C1 segment of cervical spinal cord (tissue), 14 donors: ENCODE measurements at regions not wholly inside any gene's neighbourhood (a gene's known extent, or its start where the extent isn't known, plus 50 kb on each side); places are given as distances from the start of the nearest gene placed in this dataset.

Source experiments
- DNase-seq, 14 donors: peaks; one replicate each; lab custom pipeline; 2025; lab: John Stamatoyannopoulos, UW

DNA sequence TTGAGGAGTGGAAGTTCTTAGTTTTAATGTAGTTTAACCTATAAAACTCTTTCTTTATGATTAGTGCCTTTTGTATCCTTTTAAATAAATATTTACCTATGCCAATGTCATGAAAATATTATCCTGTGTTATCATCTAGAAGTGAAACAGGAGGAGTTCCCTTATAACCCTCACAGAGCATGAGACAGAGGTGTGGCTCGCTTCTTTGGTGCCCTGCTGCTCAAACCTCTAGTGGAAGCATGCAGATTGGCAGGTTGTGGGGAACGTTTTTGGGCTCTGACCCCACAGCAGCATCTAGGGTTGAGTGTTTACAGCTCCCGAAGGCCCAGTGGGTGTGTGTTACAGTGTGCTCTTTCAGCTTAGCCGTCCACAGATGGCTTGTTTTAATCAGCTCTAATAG lies 459.4 kb upstream of the AZI2 start:
- DNase-seq = no peak

DNA sequence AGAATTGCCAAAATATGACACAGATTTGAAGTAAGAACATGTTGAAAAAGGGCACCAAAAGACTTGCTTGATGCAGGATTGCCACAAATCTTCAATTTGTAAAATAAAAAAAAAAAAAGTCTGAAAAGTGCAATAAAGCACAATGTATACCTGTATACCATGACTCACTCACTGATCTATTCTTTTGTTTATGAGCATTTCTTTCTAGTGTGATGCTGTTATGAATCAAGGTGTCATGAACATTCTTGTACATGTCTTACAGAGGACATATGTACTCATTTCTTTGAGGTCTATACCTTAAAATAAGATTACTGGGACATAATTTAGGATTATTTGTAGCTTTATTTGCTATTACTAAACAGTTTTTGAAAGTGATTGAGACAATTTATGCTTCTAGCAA lies 464.9 kb upstream of the RBMS3 start:
- DNase-seq = no peak

DNA sequence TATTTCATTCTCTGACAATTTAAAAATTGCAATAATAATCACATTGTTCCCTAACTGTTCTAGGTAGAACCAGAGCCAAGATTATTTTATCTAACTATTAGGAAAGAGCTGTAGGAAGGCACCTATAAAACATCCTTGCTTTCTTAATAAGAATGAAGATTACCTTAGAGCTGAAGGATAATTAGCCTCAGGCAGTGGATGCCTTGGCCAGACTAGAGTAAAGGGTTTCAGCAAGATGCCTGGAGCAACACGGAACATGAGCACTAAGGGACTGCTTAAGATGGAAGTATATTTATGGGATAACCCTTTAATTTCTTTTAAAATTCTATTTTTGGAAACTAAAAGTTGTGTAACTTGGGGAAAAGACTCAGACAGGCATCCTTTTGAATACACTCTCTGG lies 456.6 kb upstream of the RBMS3 start:
- no peak for DNase-seq

DNA sequence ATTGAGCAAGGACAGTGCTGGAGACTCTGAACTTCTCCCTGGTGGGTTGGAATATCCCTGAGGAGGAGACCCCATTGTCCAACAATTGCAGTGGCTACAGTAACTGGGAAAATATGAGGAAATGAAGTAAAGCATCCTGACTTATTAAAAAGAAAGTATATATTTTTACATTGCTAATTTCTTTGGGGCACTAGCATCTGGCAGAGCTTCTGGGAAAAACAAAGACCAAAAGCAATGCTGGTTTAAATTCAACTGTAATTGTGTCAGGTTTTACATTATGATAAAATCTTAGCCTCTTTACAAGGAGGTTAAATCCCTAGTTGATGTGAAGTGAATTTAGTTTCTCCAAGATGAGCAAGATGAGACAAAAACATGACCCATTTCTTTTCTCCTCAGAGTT lies 454.0 kb upstream of the RBMS3 start:
- DNase-seq = no peak

DNA sequence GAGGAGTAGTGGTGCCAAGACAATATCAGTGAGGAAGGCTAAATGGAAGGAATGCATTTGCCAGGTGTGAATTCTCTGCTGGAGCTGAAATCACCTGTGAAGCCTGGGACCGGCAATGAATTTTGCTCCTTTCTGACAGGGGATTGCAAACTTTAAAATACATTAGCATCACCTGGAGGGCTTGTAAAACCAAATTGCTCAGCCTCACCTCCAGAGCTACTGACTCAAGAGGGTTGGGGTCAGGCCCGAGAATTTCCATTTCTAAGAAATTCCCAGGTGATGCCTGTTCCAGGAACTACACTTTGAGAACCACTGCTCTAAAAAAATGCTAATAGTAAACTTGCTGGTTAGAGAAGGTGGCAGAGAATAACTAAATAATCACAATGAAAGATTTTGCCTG lies 445.6 kb upstream of the RBMS3 start:
- no peak for DNase-seq

DNA sequence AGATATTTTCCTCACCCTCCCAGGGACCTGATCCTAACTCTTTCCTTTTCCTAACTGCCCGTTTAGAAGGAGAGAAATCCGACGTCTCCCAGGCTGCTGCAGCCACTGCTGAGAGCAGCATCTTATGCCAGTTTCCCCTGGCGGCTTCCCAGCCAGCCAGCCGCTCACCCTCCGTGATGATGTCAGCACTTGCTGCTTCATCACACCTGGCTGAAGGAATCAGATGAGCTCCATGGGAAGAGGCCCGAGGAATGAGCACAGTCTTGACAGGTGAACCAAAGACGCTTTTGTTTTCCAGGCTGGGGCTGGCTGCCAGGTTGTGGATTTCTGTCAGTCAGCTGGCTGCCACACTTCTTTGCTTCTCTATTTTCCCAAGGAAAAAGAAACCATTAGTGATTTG lies 445.1 kb upstream of the RBMS3 start:
- DNase-seq = peak in 2 of 14 donors; percentile 16 to 34

DNA sequence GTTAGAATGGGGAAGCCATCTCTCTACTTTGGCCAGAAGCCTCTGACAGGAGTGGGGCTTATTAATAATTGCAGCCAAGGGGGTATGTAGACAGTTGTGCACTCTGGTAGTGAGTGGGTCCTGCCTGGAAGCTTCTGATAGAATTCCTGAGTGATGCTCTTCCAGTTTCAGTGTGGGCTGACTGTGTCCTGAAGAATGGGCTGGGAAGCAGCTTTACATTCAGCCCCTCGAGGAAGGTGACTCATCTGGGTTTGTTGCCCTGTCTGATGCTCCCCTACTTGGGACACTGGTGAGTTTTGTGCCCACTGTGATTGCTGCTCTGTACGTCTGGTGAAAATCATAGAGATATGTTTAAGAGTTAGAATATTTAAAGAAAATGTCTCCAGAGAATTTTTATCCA lies 444.7 kb upstream of the RBMS3 start:
- DNase-seq = no peak

DNA sequence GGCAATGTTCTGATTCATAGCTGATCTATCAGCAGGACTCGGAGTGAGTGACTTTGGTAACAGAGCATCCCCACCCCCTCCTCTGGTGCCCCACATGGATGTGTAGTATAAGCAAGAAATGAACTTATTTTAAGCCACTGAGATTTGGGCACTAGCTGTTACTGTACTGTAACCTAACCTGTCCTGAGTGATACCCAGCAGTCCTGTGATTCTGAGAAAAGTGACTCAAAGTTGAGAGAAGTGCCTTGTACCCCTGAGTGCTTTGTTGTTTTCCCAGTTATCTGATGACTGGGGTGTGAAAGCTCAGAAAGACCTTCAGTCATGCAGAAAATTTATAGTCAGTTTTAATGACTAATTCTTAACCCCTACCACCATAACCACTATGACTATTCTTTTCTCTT lies 439.9 kb upstream of the RBMS3 start:
- no peak for DNase-seq

DNA sequence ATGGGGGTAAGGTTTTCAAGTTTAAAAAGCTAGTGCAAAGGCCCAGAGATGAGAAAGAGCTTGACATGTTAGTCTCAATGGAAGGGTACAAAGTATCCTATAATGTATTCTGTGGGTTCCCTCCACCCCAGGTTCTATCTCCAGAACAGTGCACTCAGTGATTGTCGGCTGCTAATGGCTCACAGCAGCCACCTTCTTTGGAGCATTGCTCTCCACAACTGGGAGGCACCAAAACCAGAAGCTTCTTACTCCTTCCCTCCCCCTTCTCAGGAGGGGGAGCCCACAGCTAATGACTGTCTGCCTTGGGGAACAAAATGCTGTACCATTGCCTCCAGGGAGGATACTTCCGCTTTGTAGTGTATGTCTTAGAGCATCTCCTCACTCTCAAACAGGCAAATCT lies 439.4 kb upstream of the RBMS3 start:
- no peak for DNase-seq

DNA sequence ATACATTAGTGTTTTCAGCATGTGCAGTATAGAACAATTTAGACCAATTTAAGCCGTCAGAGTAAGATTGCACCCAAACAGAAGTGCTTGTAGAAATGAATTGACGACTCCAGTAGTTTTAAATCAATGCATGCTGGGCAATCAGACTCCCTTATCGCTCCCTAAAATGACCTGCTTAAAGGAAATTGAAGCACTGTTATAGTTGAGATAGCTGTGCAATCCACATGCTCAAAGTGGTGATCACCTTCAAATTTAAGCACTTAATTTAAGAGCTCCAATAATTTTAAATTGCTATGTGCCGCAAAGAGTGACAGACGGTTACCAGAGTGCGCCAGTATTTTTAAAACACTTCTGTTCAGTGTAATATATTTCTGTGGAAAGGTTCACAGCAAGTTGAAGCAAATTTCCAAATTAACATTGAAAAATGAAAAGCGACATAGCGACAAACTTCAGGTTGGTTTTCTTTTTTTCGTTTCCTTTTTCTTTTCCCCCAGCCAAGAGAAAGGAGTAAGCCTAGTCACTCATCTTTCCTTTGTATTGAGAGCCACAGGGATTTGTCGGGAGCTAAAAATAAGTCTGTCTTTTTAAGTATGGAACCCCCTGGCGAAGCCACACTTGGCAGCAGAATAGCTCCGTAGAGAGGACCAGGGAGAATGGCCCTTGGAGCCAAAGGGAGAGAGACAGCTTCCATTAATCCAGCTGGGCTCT lies 436.4 kb upstream of the RBMS3 start:
- no peak for DNase-seq

DNA sequence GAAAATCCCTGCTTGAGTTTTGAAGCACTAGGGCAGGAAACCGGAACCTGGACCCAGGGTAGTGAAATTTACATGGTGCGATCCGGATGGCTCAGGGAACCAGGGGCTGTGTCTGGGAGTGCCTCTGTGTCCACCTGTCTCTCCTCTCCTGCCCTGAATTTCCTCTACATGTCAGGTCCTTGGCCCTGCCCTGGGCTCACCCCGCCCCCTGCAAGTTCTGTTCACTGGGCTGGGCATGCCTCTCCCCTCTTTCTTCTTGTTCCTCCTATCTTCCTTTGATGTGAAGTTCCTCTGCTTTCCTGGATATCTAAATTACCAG lies 435.9 kb upstream of the RBMS3 start:
- DNase-seq = no peak

DNA sequence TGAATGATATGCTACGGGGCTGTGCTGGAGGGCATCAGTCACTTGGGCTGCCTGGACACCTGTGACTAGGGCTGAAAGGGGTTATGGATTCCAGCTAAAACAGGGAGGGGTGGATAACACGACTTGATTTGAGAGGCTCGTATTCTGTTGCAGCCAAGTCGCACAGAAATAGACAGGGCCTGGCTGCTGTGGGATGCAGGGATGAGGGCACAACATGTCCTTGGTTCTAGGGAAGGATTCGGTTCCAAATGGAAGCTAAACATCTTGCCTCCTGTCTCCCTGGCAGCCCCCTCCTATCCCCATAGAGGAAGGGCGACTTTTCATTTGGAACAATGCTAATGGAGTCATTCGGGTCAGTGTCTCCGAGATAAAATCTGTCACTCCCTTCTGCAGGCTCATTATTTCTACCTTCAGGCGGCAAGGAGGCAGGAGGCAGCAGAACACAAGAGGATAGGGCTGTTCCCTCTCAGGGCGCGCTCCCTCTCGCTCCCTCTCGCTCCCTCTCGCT lies 433.8 kb upstream of the RBMS3 start:
- no peak for DNase-seq

DNA sequence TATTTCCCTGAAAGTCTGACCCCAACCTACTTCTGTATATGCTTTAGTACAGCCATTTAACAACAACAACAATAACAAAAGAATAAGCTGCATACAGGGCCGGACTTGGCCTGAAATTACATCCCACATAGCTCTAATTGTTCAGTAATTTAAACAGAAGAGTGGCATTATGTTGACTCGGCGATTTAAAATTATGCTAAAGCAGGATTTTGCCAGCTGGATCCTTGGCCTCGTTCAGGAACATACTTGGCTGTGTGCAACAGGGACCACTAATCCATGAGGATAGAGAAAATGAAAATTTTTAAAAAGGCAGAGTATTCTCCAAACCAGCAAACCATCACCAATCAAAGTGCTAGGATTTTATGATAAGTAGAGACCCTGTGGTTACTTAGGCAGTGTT lies 433.1 kb upstream of the RBMS3 start:
- no peak for DNase-seq

DNA sequence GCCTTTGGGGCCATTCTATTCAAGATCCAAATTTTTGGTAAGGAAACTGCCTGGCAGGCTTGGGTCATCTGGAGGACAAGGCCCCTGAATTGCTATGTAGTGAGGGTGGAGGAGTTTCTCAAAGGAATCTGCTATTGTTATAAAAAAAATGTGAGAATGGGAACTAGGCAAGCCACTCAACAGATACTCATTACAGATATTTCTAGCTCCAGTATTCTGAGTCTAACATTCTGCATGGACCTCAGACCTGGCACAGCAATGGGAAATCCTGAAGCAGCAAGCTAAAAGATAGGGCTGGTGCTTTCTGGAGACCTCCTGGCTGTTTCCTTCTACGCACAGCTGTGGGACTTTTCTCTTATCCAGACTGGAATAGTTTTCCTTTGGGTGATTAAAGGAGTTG lies 430.7 kb upstream of the RBMS3 start:
- no peak for DNase-seq

DNA sequence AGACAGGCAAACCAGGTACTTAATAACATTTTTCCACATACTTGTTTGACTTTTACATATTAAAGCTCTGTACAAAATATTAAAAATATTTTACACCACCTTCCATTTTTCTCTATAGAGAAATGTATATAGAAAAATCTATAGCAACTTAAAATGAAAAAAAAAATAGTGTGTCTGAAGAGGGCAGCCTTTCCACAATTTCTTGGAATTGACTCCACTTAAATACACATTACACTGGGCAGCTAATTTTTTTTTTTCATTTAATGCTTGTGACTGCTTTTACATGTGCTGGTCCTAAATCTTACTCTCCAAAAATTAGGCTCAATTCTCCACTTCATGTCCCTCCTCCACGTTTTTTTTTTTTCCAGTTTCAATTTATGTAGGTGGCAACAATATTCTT lies 427.0 kb upstream of the RBMS3 start:
- DNase-seq = no peak

DNA sequence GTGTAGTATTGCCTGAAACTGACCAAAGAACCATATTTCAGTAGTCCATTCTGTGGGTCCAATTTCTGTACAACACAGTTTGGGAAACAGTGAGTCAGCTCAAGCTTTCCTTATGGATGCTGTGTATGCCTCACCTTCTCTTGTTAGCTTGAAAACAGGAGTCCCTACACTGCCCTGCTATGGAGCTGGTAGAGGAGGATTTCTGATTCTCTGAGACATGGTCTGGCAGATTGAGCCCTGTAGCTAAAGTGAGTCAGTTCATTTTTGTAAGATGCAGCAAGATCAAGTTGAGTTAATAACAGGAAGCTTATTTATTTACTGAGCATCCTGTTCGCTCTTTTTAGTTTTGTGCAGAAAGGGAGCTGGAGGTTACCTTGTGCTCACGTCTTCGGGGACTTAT lies 424.1 kb upstream of the RBMS3 start:
- no peak for DNase-seq

DNA sequence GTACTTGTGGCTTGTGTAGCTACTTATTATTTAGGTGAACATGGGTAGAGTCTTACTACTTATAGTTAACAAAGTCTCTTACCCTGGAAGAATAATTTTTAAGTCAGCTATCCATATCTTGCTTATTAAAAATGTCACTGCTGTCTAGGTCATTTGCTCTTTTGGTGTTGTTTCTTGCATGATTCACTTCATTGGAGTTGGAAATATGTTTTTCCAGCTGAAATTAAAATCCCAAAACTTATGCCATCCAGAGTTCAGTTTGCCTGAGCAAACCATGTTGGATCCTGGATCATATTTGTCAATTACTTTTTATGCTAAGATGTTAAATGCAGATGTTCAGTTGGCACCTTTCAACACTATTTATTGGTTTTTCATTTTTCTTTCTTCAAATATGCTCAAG lies 421.0 kb upstream of the RBMS3 start:
- no peak for DNase-seq

DNA sequence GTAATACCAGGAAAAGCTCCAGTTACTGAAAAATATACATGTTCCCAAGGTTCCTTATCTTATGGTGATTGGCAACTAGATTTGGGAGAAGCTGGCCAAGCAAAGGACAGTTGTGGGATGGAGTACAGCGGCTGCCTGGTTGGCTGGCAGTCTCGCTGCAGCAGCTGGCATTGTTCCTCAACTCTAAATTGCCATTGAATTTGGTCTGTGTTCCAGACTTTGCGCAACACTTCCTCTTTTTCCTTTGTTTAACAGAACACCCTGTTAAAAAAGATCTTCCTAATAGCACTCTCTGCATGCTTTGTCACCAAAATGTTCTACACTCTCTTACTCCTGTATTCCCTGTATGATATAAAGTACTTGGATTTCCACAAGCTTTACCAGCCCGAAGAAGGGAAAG lies 420.6 kb upstream of the RBMS3 start:
- DNase-seq = peak in 4 of 14 donors; percentile 9 to 26 (median 22)

DNA sequence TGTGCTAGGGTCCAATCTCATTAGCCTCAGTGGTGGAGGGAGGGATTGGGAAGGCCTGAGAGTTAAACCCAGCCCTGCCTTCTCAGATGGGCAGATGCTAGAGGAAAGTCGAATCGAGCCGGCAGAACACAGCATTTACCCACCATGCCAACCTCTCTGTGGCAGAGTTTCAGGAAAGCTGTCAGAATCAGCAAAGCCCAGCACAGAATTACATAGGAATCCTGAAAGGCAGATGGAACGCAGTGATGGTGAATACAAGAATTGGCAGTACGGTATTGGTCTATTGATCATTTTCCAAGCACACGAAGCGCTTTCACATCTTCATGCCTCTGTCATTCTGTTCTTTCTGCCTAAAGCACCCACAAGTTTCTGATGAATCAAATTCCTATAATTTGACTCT lies 417.7 kb upstream of the RBMS3 start:
- no peak for DNase-seq

DNA sequence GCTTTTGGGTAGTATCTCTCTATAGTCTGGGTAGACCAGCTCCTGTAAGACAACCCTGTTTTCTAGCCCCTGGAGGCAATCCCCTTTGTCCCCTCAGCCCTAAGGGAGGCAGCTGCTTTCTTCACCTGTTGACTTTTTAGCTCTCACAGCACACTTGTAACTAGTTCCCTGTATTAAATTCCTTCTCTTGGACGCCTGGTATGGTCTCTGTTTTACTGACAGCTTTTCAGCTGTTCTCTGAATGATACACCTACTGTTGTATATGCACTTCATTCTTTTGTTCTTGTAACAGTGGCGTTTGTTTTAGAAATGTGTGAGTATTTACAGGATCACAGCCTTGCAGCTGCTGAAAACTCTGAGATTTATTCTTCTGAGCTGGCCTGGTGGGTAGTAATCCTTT lies 413.0 kb upstream of the RBMS3 start:
- no peak for DNase-seq

DNA sequence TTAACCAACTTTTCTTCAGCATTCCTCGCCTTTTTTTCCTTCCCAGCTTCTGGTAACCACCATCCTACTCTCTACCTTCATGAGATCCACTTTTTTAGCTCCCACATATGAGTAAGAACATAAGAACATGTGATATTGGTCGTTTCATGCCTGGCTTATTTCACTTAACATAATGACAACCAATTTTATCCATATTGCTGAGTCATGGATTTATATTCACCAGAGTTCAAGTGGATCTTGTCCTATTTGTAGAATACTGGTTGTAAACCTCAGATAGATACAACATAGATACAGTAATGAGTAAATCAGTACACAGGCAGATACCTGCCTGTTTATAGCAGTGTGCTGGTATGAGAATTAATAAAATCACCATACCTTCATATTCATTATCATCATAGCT lies 412.0 kb upstream of the RBMS3 start:
- DNase-seq = no peak

DNA sequence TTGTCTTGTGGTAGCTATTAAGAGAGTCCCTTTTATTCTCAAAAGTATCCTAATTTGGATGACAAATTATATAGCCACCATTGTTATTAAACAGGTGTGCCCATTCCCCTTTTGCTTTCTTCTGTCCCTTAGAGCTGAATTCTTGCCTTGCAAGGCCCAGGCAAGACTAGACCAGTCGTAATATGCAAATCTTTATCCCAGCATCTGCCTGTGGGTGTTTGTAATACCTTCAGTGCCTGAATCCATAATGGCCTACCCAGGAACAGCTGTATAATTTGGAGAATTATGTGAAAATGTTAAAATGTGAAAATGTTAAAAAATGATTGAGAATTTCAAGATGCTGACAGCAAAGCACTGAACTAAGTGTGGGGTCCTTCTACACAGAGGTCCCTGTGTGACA lies 403.0 kb upstream of the RBMS3 start:
- no peak for DNase-seq

DNA sequence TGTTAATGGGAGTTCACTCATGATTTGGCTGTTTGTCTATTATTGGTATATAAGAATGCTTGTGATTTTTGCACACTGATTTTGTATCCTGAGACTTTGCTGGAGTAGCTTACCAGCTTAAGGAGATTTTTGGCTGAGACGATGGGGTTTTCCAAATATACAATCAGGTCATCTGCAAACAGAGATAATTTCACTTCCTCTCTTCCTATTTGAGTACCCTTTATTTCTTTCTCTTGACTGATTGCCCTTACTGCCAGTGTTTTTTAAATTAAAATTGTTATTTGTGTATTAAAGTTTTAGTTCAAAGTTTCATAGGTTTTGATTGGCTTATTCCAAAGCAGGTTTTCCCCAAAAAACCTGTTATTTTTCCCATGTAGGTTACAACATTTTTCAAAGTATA lies 390.5 kb upstream of the RBMS3 start:
- DNase-seq = no peak

DNA sequence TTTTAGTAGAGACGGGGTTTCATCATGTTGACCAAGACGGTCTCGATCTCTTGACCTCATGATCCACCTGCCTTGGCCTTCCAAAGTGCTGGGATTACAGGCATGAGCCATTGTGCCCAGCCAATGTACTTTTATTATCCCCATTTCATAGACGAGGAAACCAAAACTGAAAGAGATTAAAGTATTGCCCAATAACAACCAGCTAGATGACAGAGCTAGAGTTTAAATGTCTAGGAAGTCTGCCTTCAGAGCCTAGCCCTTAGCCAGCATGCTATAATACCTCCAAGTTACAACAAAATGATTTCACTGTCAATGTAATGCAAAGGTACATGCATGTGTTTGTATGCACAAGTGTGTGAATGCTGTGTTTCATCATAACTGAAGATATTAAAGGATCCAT lies 389.4 kb upstream of the RBMS3 start:
- DNase-seq = no peak
